ENCODE measurements at regions not wholly inside any gene's neighbourhood (a gene's known extent, or its start where the extent isn't known, plus 50 kb on each side); places are given as distances from the start of the nearest gene placed in this dataset.
"Not testable (repeated sequence)": the region's sequence is repeated elsewhere in the genome, so short reads cannot be mapped to it uniquely, and the experiment has no call there.

GRCh38 chr20:60167812-60168211, 209.6 kb downstream of the CDH26 start:
- no peak for DNase-seq (ENCODE audit: low read depth in 1 of 2, low spot score in 1 of 2)

- DNase-seq (ENCODE audit: low read depth in 1 of 2, low spot score in 1 of 2): no peak
These were observed 210.7 kb downstream of the CDH26 start for GRCh38 chr20:60168963-60169362.

DNA sequence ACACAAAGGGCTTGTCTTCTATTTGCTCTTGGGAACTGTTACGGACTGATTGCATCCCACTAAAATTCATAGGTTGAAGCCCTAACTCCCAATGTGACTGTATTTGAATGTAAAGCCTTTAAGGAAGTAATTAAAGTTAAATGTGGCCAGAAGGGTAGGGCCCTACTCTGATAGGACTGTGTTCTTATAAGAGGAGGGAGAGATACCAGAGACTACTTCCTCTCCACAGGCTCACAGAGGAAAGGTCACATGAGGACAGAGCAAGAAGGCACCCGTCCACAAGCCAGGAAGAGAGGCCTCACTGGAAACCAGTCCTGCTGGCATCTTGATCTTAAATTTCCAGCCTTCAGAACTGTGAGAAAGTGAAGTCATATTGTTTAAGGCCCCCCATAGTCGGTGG, 211.9 kb downstream of the CDH26 start:
- no peak for DNase-seq (ENCODE audit: low read depth in 1 of 2, low spot score in 1 of 2)

DNA sequence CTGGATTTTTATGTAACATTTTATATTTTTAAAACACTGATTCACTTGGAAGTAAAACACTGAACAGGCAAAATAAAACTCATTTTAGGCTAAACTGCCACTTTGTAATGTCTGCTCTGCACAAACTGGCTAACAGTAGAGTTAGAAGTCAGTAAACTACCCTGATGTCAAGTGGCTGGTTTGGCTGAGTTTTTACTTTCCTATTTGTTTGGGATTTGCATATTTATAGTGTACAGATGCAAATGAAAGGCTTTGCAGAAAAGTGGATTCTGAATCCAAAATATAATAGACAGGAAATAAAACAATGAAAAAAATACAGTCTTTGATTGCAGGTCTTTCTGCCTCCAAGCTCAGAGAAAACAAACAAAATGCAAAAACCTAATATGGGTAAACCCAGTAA, 213.1 kb downstream of the CDH26 start:
- DNase-seq (ENCODE audit: low read depth in 1 of 2, low spot score in 1 of 2): no peak

DNA sequence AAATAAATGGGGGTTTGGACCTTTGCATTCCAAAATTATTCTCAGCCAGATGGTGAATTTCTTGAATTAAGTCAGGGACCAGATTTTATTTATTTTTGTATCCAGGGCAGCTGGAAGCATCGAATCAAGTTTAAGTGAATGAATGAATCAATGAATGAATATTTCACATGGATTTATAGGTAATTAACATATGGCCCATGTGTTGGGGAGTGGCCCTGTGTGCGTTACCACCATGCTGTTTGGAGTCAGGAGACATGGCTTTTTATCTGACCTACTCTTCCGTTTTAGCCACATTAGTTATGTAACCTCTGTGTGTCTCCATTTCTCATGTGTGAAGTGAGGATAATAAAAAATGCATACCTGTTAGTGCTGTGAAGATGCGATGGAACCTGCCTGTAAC, 213.5 kb downstream of the CDH26 start:
- DNase-seq (ENCODE audit: low read depth in 1 of 2, low spot score in 1 of 2): no peak

DNA sequence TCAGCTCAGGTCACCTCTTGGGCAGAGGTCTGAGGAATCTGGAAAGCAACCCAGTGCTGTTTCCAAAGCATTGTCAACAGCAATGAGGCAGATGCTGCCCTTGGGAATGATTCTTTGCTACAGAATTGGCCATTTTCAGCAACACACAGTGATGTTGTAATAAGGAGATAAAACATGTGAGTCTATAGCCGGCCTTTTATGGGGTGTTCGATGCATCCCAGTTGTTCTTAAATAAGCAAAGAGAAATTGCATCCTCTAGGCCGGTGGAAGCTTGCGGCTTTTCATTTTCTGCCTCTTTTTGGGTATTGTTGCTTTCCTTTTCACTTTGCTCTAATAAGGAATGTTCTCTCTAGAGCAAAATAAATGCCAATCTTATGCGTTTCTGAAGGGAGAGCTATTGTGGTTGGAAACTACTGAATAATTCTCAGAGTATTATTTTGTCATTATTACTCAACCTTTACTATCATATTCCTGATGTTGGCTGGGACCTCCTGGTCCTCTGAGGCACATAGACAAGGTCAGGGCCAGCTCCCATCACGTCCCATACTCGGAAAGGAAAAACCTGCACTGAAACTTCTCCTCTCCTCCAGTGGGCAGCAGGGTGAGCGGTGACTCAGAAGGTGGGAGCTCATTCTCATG, 214.2 kb downstream of the CDH26 start:
- no peak for DNase-seq (ENCODE audit: low read depth in 1 of 2, low spot score in 1 of 2)

DNA sequence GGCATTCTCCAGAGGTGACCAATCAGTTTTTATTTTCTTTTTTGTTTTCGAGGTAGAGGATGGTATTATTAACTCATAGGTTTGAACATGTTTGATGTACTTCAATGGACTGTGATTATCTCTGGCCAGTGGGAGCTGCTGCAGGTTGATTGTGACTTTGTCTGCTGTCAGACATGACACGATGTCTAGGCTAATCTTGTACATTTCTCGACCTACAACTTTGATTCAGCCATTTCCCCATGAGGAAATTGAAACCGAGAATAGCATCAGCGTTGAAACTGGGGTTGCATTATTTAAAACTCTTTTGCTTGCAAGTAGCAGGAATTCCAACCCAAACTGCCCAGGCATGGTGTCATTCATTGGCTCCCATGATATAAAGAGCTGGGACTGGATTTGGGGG, 218.9 kb downstream of the CDH26 start:
- DNase-seq (ENCODE audit: low read depth in 1 of 2, low spot score in 1 of 2): no peak

DNA sequence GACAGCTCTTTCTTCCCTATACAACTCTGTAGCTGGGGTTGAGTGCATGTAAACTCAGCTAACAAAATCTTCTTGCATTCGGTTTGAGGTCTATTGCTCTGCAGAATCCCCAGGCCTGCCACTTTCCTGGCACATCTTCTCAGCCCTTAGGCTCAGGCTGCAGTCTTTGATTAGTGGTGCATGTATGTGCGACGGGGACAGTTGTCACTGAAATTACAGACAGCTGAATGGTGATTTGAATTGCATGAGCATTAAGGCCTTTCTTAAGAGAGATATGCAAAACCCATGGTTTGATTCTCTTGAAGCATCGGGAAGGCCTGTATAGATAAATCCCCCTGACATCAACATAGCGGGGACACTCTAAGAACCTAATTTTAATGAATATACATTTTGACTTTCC, 222.8 kb downstream of the CDH26 start:
- DNase-seq (ENCODE audit: low read depth in 1 of 2, low spot score in 1 of 2): no peak

GRCh38 chr20:60186412-60186811, 228.2 kb downstream of the CDH26 start:
- DNase-seq (ENCODE audit: low read depth in 1 of 2, low spot score in 1 of 2): no peak

GRCh38 chr20:60187683-60188082, 229.5 kb downstream of the CDH26 start:
- no peak for DNase-seq (ENCODE audit: low read depth in 1 of 2, low spot score in 1 of 2)

GRCh38 chr20:60191014-60191413, 232.8 kb downstream of the CDH26 start:
- no peak for DNase-seq (ENCODE audit: low read depth in 1 of 2, low spot score in 1 of 2)

DNA sequence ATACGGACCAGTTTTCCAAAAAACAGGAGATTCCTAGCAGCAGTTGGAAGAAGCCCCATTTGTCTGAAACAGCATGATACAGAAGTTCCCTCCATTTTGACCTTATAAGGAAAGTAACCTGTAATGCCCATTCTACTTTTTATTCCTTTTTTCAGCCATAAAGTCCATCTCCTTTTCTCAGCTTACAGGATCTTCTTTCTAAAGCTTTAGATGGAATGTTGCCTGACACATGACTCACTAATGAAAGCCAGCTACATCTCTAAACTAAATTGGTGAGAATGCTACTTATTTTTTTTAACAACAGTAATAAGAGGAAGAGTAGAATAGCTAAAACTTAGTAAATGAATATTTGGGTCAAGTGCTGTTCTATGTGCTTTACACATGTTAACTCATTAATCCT, 234.1 kb downstream of the CDH26 start:
- no peak for DNase-seq (ENCODE audit: low read depth in 1 of 2, low spot score in 1 of 2)

GRCh38 chr20:60199132-60199531, 240.9 kb downstream of the CDH26 start:
- DNase-seq (ENCODE audit: low read depth in 1 of 2, low spot score in 1 of 2): not testable (repeated sequence)

DNA sequence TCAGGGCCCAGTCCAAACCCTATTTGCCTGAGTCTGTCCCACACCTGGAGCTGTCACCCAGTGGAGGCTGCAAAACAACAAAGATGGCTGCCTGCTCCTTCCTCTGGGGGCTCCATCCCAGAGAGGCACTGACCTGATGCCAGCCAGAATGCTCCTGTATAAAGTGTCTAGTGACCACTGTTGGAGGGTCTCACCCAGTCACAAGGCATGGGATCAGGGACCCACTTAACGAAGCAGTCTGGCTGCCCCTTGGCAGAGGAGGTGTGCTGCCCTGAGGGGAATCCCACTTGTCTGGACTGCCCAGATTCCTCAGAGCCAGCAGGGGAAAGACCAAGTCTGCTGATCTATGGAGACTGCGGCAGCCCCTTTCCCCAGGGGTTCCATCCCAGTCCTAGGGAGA, 241.6 kb downstream of the CDH26 start:
- DNase-seq (ENCODE audit: low read depth in 1 of 2, low spot score in 1 of 2): no peak

DNA sequence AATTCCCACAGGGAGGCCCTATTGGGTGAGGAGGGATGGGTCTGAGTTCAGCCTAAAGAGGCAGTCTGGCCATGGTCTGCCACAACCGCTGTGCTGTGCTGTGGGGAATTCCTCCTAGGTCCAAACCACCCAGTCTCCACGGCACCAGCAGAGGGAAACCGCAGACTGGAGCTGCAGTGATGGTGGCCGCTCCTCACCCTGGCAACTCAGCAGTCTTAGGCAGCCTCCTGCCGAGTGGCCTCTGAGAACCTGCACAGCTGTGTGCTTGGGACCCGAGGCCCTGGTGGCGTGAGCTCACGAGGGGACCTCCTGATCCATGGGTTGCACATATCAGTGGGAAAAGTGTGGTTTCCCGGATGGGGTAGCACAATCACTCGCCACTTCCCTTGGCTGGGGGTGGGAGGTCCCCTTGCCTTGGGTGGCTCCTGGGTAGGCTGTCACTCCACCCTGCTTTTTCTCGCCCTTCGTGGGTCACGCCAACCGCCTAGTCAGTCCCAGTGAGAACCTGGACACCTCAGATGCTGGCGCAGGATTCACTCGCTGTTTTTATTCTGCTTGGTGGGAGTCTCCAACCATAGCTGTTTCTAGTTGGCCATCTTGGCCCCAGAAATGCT, 242.2 kb downstream of the CDH26 start:
- DNase-seq (ENCODE audit: low read depth in 1 of 2, low spot score in 1 of 2): no peak

GRCh38 chr20:60201198-60201835, 243.1 kb downstream of the CDH26 start:
- no peak for DNase-seq (ENCODE audit: low read depth in 1 of 2, low spot score in 1 of 2)

DNA sequence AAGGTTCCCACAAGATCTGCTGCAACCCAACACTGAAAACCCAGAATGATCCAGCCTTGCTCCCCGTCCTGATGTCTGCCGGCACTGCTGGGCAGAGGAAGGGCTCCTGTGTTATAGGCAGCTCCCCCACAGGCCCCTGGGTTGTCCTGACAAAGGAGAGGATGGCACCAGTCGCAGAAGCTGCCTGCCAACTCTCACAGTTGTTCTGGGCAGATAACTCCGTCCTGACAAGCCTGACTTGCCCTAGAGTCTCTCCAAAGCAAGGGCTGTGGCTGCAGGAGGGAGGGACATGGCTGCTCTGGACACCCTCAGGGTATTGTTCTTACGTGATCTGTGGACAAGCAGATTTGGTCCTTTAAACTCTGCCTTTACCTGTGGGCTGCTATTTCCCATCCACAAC, 243.8 kb downstream of the CDH26 start:
- no peak for DNase-seq (ENCODE audit: low read depth in 1 of 2, low spot score in 1 of 2)

DNA sequence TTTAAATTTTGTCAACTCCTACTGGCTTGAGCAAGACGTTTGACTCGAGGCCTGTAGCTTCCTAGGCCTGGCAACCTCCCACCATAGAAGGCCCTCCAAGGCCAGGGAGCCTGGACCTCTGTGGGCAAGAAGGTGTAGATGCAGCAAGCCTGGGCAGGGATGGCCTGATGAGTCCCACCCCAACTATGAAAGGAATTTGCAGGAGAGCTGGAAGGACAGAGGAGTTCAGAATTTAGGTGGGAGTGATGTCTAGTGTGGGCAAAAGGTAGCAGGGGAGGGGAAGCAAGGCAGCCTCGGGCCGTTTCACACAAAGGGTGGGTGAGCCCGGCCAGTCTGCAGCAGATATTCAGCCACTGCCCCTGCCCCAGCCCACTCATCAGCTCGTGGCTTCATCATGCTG, 245.2 kb downstream of the CDH26 start:
- no peak for DNase-seq (ENCODE audit: low read depth in 1 of 2, low spot score in 1 of 2)

DNA sequence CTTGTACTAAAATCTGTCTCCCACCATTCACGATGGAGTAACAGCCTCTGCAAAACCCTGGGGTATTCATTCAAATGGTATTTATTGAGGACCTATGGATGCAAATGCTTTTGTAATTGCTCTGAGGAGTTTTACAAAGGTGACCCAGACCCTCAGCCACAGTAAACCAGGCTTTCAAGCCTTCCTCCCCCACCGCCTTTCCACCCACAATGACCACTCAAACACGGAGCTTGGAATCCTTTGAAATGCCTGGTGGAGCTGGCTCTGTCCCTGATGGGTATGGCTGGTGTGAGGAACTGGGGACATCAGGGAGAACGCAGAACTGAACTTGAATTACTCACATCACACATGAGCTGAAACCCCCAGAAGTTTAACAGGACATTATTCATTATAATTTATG, 246.4 kb downstream of the CDH26 start:
- no peak for DNase-seq (ENCODE audit: low read depth in 1 of 2, low spot score in 1 of 2)

- no peak for DNase-seq (ENCODE audit: low read depth in 1 of 2, low spot score in 1 of 2)
These were observed 248.0 kb downstream of the CDH26 start for GRCh38 chr20:60206259-60206658.

GRCh38 chr20:60209048-60209447, 250.8 kb downstream of the CDH26 start:
- DNase-seq (ENCODE audit: low read depth in 1 of 2, low spot score in 1 of 2): no peak

DNA sequence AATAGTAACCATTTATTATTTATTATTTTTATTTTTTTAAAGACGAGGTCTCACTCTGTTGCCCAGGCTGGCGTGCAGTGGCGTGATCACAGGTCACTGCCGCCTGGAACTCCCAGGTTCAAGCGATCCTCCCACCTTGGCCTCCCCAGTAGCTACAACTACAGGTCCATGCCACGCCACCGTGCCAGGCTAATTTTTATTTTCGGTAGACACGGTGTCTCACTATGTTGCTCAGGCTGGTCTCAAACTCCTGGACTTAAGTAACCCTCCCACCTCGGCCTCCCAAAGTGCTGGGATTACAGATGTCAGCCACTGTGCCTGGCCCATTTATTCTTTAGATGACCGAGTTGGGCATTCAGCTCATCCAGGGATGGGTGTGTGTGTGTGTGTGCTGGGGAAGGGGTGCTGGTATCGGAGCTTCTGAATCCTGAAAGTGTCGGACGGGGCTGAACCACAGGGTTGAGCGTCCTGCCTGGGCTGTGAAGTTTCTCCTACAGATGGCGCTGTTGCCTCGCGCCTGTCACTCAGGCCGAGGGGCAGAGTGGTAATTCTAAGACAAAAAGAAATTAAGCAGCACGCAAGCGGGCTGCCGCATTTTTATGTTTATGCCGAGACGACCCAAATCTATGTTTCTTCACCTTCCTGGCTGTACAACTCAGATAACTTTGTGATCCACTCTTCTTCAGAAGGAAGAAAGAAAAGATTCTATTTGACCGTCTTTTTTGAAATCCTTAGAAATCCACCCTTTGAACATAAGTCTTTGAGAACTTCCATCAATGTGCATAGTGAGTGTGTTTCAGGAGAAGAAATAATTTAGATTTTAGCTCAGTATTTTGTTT, 252.8 kb downstream of the CDH26 start:
- DNase-seq (ENCODE audit: low read depth in 1 of 2, low spot score in 1 of 2): peak; percentile 13 to 29

Data from activated CD4-positive, alpha-beta T cell treated with anti-CD3 and anti-CD28 coated beads, Interleukin-2, amount 50 U/mL, for 24 hours (primary cell).